HepG2 (cell line): ENCODE measurements at regions not wholly inside any gene's neighbourhood (a gene's known extent, or its start where the extent isn't known, plus 50 kb on each side); places are given as distances from the start of the nearest gene placed in this dataset.

ENCODE experiments used
- ATAC-seq: fragments of 200-7000 bp; cut with Tn5 transposase; 3 replicates; pipeline ENCODE4 v1.9.1; 2020; ENCODE audit warnings: mild to moderate bottlenecking, moderate library complexity
- BruUV-seq: library from RNA; stranded (reverse); fragments of 400-500 nt; replicated peaks from 2 replicates; lab custom pipeline; 2021; lab: Mats Ljungman, UMichigan
- CTCF ChIA-PET: fragments of 300-600 bp; formaldehyde crosslinking; extraction: SDS; loops from one replicate; lab custom pipeline; 2021; ENCODE audit warnings: low total read pairs, inconsistent platforms, low intra/inter-chr PET ratio; lab: Yijun Ruan, JAX
- POLR2A ChIA-PET: fragments of 350-600 bp; sonication (Branson Sonifier 250); formaldehyde crosslinking; loops from one replicate; lab custom pipeline; 2020; ENCODE audit warnings: antibody characterized with exemption, inconsistent platforms; lab: Yijun Ruan, JAX
- DNase-seq: peaks from one replicate; pipeline ENCODE4 v3.0.0-alpha.2; 2015; ENCODE audit warnings: low spot score
- FAIRE-seq: peaks from 3 replicates; lab custom pipeline; 2011; peaks lifted over from hg19 to GRCh38; lab: Jason Lieb, UNC
- H2AFZ ChIP-seq: one replicate; pipeline ENCODE4 v1.6.1; 2011; ENCODE audit warnings: low read length, inconsistent platforms
- H3K27ac ChIP-seq: fragments of 300-600 bp; 3 replicates; pipeline ENCODE4 v1.8.0; 2011; ENCODE audit warnings: mixed run types, mild to moderate bottlenecking, mixed read lengths, low read length, inconsistent platforms; ENCODE audit not compliant: insufficient read depth; ENCODE audit errors: extremely low read length
- H3K27me3 ChIP-seq, 2 experiments: fragments of 200-600 bp in 1 of 2; 2 replicates in 1 of 2; 3 replicates in 1 of 2; pipeline versions ENCODE4 v1.6.0 to v1.8.0; 2011; ENCODE audit warnings: low read length in 2 of 2, mild to moderate bottlenecking in 2 of 2, moderate library complexity in 2 of 2, inconsistent platforms in 1 of 2; ENCODE audit not compliant: insufficient read depth in 2 of 2, control insufficient read depth in 1 of 2
- H3K36me3 ChIP-seq, 2 experiments: fragments of 200-600 bp in 1 of 2; replicated peaks in 1 of 2; 2 replicates in 1 of 2; 3 replicates in 1 of 2; pipeline versions ENCODE4 v1.5.1 to v1.8.0; 2011; ENCODE audit warnings: low read length in 2 of 2, inconsistent platforms in 1 of 2; ENCODE audit not compliant: insufficient read depth in 2 of 2, control insufficient read depth in 1 of 2
- H3K4me1 ChIP-seq: 2 replicates; pipeline ENCODE4 v1.5.1; 2012; ENCODE audit warnings: low read length, inconsistent platforms; ENCODE audit not compliant: insufficient read depth
- H3K4me2 ChIP-seq: 2 replicates; pipeline ENCODE4 v1.6.0; 2011; ENCODE audit warnings: low read depth, low read length, inconsistent platforms
- H3K4me3 ChIP-seq, 3 experiments: fragments of 200-600 bp in 1 of 3; sonication (generic), shearing (Covaris generic) in 1 of 3; replicated peaks in 1 of 3; 2 replicates each; pipeline ENCODE4 v1.5.1; 2011 to 2016; ENCODE audit warnings: low read length in 3 of 3, inconsistent platforms in 2 of 3, low read depth in 2 of 3, mild to moderate bottlenecking in 2 of 3, control low read depth in 1 of 3, mixed read lengths in 1 of 3; ENCODE audit not compliant: insufficient read depth in 1 of 3
- H3K79me2 ChIP-seq: one replicate; pipeline ENCODE4 v1.6.1; 2011; ENCODE audit warnings: low read length, inconsistent platforms; ENCODE audit not compliant: insufficient read depth
- H3K9ac ChIP-seq: 2 replicates; pipeline ENCODE4 v1.6.0; 2011; ENCODE audit warnings: mild to moderate bottlenecking, low read depth, low read length, inconsistent platforms; ENCODE audit not compliant: insufficient read depth
- H3K9me3 ChIP-seq: 2 replicates; pipeline ENCODE4 v1.5.1; 2012; ENCODE audit warnings: mild to moderate bottlenecking, low read length
- H4K20me1 ChIP-seq: 2 replicates; pipeline ENCODE4 v1.6.0; 2011; ENCODE audit warnings: inconsistent platforms, mild to moderate bottlenecking, low read length, moderate library complexity; ENCODE audit not compliant: insufficient read depth
- DRAP1 ChIP-seq: IDR thresholded peaks from 2 replicates; pipeline ENCODE4 v1.6.1; 2016; ENCODE audit warnings: missing genetic modification reagents, missing compliant biosample characterization
- MIER2 ChIP-seq: IDR thresholded peaks from 2 replicates; pipeline ENCODE4 v1.6.1; 2016; ENCODE audit warnings: missing biosample characterization, missing genetic modification reagents
- RFX3 ChIP-seq: IDR thresholded peaks from 2 replicates; pipeline ENCODE4 v1.6.1; 2016; ENCODE audit warnings: missing biosample characterization, missing genetic modification reagents
- SALL1 ChIP-seq: sonication (generic); formaldehyde crosslinking; IDR thresholded peaks from 2 replicates; pipeline ENCODE4 v1.8.0; 2022; ENCODE audit warnings: mild to moderate bottlenecking, missing genetic modification reagents
- SMARCC2 ChIP-seq: fragments of 450-650 bp; IDR thresholded peaks from 2 replicates; pipeline ENCODE4 v1.6.1; 2017; ENCODE audit warnings: antibody characterized with exemption, mild to moderate bottlenecking
- ZBTB25 ChIP-seq: IDR thresholded peaks from 2 replicates; pipeline ENCODE4 v1.6.1; 2018; ENCODE audit warnings: missing genetic modification reagents
- ZFAT ChIP-seq: sonication (generic); formaldehyde crosslinking; conservative IDR thresholded peaks from 2 replicates; pipeline ENCODE4 v1.8.1; 2023; ENCODE audit warnings: missing genetic modification reagents, inconsistent platforms
- ZNF224 ChIP-seq: sonication (generic); formaldehyde crosslinking; IDR thresholded peaks from 2 replicates; pipeline ENCODE4 v1.5.0; 2020; ENCODE audit warnings: mild to moderate bottlenecking, missing genetic modification reagents
- ZNF263 ChIP-seq: sonication (generic); formaldehyde crosslinking; IDR thresholded peaks from 2 replicates; pipeline ENCODE4 v1.4.0; 2020; ENCODE audit warnings: missing genetic modification reagents
- ZNF276 ChIP-seq: sonication (generic); formaldehyde crosslinking; IDR thresholded peaks from 2 replicates; pipeline ENCODE4 v1.4.0; 2020; ENCODE audit warnings: mild to moderate bottlenecking, low read depth, missing genetic modification reagents
- ZNF292 ChIP-seq: sonication (generic); formaldehyde crosslinking; IDR thresholded peaks from 2 replicates; pipeline ENCODE4 v1.8.1; 2022; ENCODE audit warnings: mild to moderate bottlenecking, low read depth, missing genetic modification reagents, borderline replicate concordance
- ZNF615 ChIP-seq: sonication (generic); formaldehyde crosslinking; IDR thresholded peaks from 2 replicates; pipeline ENCODE4 v1.5.0; 2020; ENCODE audit warnings: mild to moderate bottlenecking, missing genetic modification reagents, borderline replicate concordance
- ZNF816 ChIP-seq: sonication (generic); formaldehyde crosslinking; IDR thresholded peaks from 2 replicates; pipeline ENCODE4 v1.8.0; 2022; ENCODE audit warnings: missing genetic modification reagents, mild to moderate bottlenecking, borderline replicate concordance
- WGBS: methylation state at CpG from one replicate; pipeline ENCODE4 v1.1.6; 2017; ENCODE audit warnings: low lambda C conversion rate; 5-methylcytosine and 5-hydroxymethylcytosine counted together
- in situ Hi-C: cut with HindIII; loops from 2 replicates; pipeline ENCODE4 v1.10.0; 2017; ENCODE audit warnings: low pct_unique_long_range_greater_than_20kb; ENCODE audit not compliant: extremely low pct_ligation_motif_present
- intact Hi-C: fragments of 100-400 bp; cut with micrococcal nuclease; formaldehyde crosslinking; loops from one replicate; pipeline ENCODE4 v1.10.0; 2022; ENCODE audit not compliant: unreplicated experiment
- TF ChIP-seq, protein P1 (sequence below): sonication (generic); formaldehyde crosslinking; IDR thresholded peaks from 2 replicates; pipeline ENCODE4 v1.4.0; 2020; ENCODE audit warnings: missing genetic modification reagents
- TF ChIP-seq, protein P2 (sequence below): IDR thresholded peaks from 2 replicates; pipeline ENCODE4 v1.6.1; 2016; ENCODE audit warnings: mild to moderate bottlenecking

GRCh38 chr5:52360985-52361384 is 426.7 kb upstream of the ITGA1 start:
- H3K4me1 ChIP-seq, result no peaks in the 10 kb centered on the region
- in situ Hi-C loops (loop anchor here (25.0 kb wide), 1 partner anchor 1399 kb away; no protein-coding TSS in a partner anchor), intact Hi-C loops (no loop called here)
- CTCF ChIA-PET, result no interaction called here
- POLR2A ChIA-PET, result no interaction called here
- no peak overlapping the region for H2AFZ ChIP-seq
- no peaks in the 10 kb centered on the region for H3K9me3 ChIP-seq
- no peak overlapping the region for H3K4me2 ChIP-seq
- DNase-seq, result no peak
- FAIRE-seq, result no peak
- no TSS peak for BruUV-seq
- H3K36me3 ChIP-seq, result no peaks in the 10 kb centered on the region
- TF ChIP-seq ZNF276 (no peak), SMARCC2 (no peak)
- TF ChIP-seq, all 625 proteins: peak for 0
- Histone ChIP-seq H3K4me3 (no peak overlapping the region), H3K27me3 (no peaks in the 10 kb centered on the region), H4K20me1 (no peaks in the 10 kb centered on the region), H3K79me2 (no peaks in the 10 kb centered on the region), H3K27ac (no peak overlapping the region), H3K9ac (no peak overlapping the region)
- no peak for ATAC-seq
- 0% methylated on average over 1 of the region's 1 CpG for WGBS

DNA sequence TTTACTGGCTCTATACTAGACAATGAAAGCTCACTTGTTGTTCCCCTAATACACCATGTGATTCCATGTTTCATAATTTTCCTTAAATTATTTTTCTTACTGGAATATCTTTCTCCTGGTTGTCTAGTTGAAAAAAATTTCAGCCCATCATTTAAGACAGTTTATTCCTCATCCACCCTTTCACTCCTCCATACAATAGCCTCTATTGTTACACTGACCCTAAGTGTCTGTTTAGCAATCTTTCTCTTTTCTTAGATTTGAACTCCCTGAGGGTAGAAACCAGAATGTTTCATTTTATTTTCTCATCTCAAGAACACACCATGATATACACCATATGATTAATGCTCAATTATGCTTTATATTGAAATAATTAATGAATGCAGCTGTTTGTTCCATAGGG is 413.4 kb upstream of the ITGA1 start:
- CTCF ChIA-PET, result no interaction called here
- in situ Hi-C loops, result loop anchor here (25.0 kb wide), 1 partner anchor 1412 kb away; no protein-coding TSS in a partner anchor
- H3K79me2 ChIP-seq, result no peaks in the 10 kb centered on the region
- TF ChIP-seq, protein P1, sequence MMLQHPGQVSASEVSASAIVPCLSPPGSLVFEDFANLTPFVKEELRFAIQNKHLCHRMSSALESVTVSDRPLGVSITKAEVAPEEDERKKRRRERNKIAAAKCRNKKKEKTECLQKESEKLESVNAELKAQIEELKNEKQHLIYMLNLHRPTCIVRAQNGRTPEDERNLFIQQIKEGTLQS, result no peak
- TF ChIP-seq, protein P2, sequence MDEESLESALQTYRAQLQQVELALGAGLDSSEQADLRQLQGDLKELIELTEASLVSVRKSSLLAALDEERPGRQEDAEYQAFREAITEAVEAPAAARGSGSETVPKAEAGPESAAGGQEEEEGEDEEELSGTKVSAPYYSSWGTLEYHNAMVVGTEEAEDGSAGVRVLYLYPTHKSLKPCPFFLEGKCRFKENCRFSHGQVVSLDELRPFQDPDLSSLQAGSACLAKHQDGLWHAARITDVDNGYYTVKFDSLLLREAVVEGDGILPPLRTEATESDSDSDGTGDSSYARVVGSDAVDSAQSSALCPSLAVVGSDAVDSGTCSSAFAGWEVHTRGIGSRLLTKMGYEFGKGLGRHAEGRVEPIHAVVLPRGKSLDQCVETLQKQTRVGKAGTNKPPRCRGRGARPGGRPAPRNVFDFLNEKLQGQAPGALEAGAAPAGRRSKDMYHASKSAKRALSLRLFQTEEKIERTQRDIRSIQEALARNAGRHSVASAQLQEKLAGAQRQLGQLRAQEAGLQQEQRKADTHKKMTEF (CRISPR knock-in tag), result no peak
- no peak for TF ChIP-seq DRAP1 (CRISPR knock-in tag)
- TF ChIP-seq ZNF816, result no peak
- TF ChIP-seq MIER2, result no peak
- TF ChIP-seq ZNF224 (CRISPR knock-in tag), result no peak
- no peak for TF ChIP-seq ZFAT (CRISPR knock-in tag)
- no peak for TF ChIP-seq SALL1 (CRISPR knock-in tag)
- TF ChIP-seq RFX3, result no peak
- TF ChIP-seq ZNF615 (CRISPR knock-in tag), result no peak
- TF ChIP-seq ZBTB25 (CRISPR knock-in tag), result no peak
- no peak for TF ChIP-seq ZNF292
- TF ChIP-seq ZNF263 (CRISPR knock-in tag), result no peak
- DNase-seq, result no peak
- H3K9me3 ChIP-seq, result no peaks in the 10 kb centered on the region
- H3K27ac ChIP-seq, result no peak overlapping the region
- no peaks in the 10 kb centered on the region for H4K20me1 ChIP-seq
- H3K4me2 ChIP-seq, result no peak overlapping the region
- no peak overlapping the region for H2AFZ ChIP-seq
- BruUV-seq, result no TSS peak
- no peak for FAIRE-seq
- H3K27me3 ChIP-seq, result no peaks in the 10 kb centered on the region
- H3K4me3 ChIP-seq, result no peak overlapping the region
- ATAC-seq, result no peak
- intact Hi-C loops, result no loop called here
- POLR2A ChIA-PET, result no interaction called here
- no peak overlapping the region for H3K9ac ChIP-seq
- H3K4me1 ChIP-seq, result no peaks in the 10 kb centered on the region
- H3K36me3 ChIP-seq, result no peaks in the 10 kb centered on the region
